IMR-90 (cell line): ENCODE measurements at regions not wholly inside any gene's neighbourhood (a gene's known extent, or its start where the extent isn't known, plus 50 kb on each side); places are given as distances from the start of the nearest gene placed in this dataset.

Source experiments
- ATAC-seq: fragments of 200-7000 bp; cut with Tn5 transposase; 2 replicates; pipeline ENCODE4 v1.9.1; 2020; ENCODE audit warnings: low read depth, mild to moderate bottlenecking, moderate library complexity
- BruUV-seq: library from RNA; stranded (reverse); fragments of 400-500 nt; replicated peaks from 2 replicates; lab custom pipeline; 2021; lab: Mats Ljungman, UMichigan
- CTCF ChIA-PET: fragments of 300-600 bp; formaldehyde crosslinking; extraction: SDS; loops from one replicate; lab custom pipeline; 2021; ENCODE audit warnings: antibody characterized with exemption; lab: Yijun Ruan, JAX
- POLR2A ChIA-PET: fragments of 300-600 bp; sonication (Branson Sonifier 250); formaldehyde crosslinking; loops from one replicate; lab custom pipeline; 2022; ENCODE audit warnings: antibody characterized with exemption; ENCODE audit not compliant: unreplicated experiment; lab: Charles Lee
- DNase-seq: peaks from one replicate; pipeline ENCODE4 v3.0.0; 2013
- H2AFZ ChIP-seq: replicated peaks from 2 replicates; pipeline ENCODE3; 2013; ENCODE audit warnings: low read length, mild to moderate bottlenecking; ENCODE audit not compliant: poor library complexity
- H2AK5ac ChIP-seq: 2 replicates; pipeline ENCODE4 v1.6.1; 2013; ENCODE audit warnings: low read depth, low read length, inconsistent platforms
- H2AK9ac ChIP-seq: replicated peaks from 2 replicates; pipeline ENCODE3; 2013; ENCODE audit warnings: mild to moderate bottlenecking, low read depth, low read length, moderate library complexity; ENCODE audit not compliant: poor library complexity
- H2BK120ac ChIP-seq: 2 replicates; pipeline ENCODE4 v1.6.1; 2013; ENCODE audit warnings: low read depth, low read length, inconsistent platforms
- H2BK15ac ChIP-seq: 3 replicates; pipeline ENCODE4 v1.6.1; 2013; ENCODE audit warnings: low read depth, low read length, inconsistent platforms
- H2BK20ac ChIP-seq: 2 replicates; pipeline ENCODE4 v1.6.1; 2013; ENCODE audit warnings: low read depth, mild to moderate bottlenecking, inconsistent platforms, low read length, moderate library complexity
- H2BK5ac ChIP-seq: 2 replicates; pipeline ENCODE4 v1.6.1; 2013; ENCODE audit warnings: mild to moderate bottlenecking, low read depth, low read length, inconsistent platforms; ENCODE audit not compliant: poor library complexity, severe bottlenecking
- H3K14ac ChIP-seq: replicated peaks from 2 replicates; pipeline ENCODE4 v1.6.1; 2013; ENCODE audit warnings: low read depth, low read length, inconsistent platforms
- H3K18ac ChIP-seq: 2 replicates; pipeline ENCODE4 v1.6.1; 2013; ENCODE audit warnings: low read depth, low read length, control low read depth
- H3K23ac ChIP-seq: 2 replicates; pipeline ENCODE4 v1.6.1; 2013; ENCODE audit warnings: low read depth, low read length, inconsistent platforms
- H3K27ac ChIP-seq: 2 replicates; pipeline ENCODE4 v1.5.1; 2013; ENCODE audit warnings: mild to moderate bottlenecking, control low read depth, low read length; ENCODE audit not compliant: insufficient read depth
- H3K27me3 ChIP-seq: 2 replicates; pipeline ENCODE4 v1.6.1; 2013; ENCODE audit warnings: low read length; ENCODE audit not compliant: control insufficient read depth, insufficient read depth
- H3K36me3 ChIP-seq: 2 replicates; pipeline ENCODE4 v1.6.1; 2013; ENCODE audit warnings: low read length, mixed read lengths; ENCODE audit not compliant: control insufficient read depth, insufficient read depth
- H3K4ac ChIP-seq: 2 replicates; pipeline ENCODE4 v1.6.1; 2013; ENCODE audit warnings: low read depth, low read length, inconsistent platforms
- H3K4me1 ChIP-seq: 2 replicates; pipeline ENCODE4 v1.6.1; 2013; ENCODE audit warnings: low read length, mixed read lengths; ENCODE audit not compliant: control insufficient read depth, insufficient read depth
- H3K4me2 ChIP-seq: 2 replicates; pipeline ENCODE4 v1.6.1; 2013; ENCODE audit warnings: low read depth, mild to moderate bottlenecking, control low read depth, low read length, moderate library complexity
- H3K4me3 ChIP-seq: 2 replicates; pipeline ENCODE4 v1.5.1; 2013; ENCODE audit warnings: low read depth, mild to moderate bottlenecking, control low read depth, low read length, moderate library complexity; ENCODE audit not compliant: insufficient read depth
- H3K56ac ChIP-seq: 2 replicates; pipeline ENCODE4 v1.6.1; 2013; ENCODE audit warnings: low read length, inconsistent platforms; ENCODE audit not compliant: insufficient read depth; ENCODE audit errors: extremely low read depth
- H3K79me1 ChIP-seq, 2 experiments: 2 replicates each; pipeline ENCODE4 v1.6.1; 2013; ENCODE audit warnings: low read length in 2 of 2, inconsistent platforms in 1 of 2, low read depth in 1 of 2
- H3K9ac ChIP-seq: 2 replicates; pipeline ENCODE4 v1.6.1; 2013; ENCODE audit warnings: low read depth, low read length, control low read depth
- H3K9me1 ChIP-seq: 2 replicates; pipeline ENCODE4 v1.6.1; 2013; ENCODE audit warnings: low read length, inconsistent platforms; ENCODE audit not compliant: insufficient read depth
- H3K9me3 ChIP-seq: 2 replicates; pipeline ENCODE4 v1.6.1; 2013; ENCODE audit warnings: low read length; ENCODE audit not compliant: control insufficient read depth, insufficient read depth
- H4K20me1 ChIP-seq: 2 replicates; pipeline ENCODE4 v1.6.1; 2013; ENCODE audit warnings: low read length, inconsistent platforms; ENCODE audit not compliant: insufficient read depth
- H4K5ac ChIP-seq: 2 replicates; pipeline ENCODE4 v1.6.1; 2013; ENCODE audit warnings: mild to moderate bottlenecking, low read depth, low read length, control low read depth
- H4K8ac ChIP-seq, 2 experiments: 2 replicates each; pipeline ENCODE4 v1.6.1; 2013; ENCODE audit warnings: low read depth in 2 of 2, low read length in 2 of 2, control low read depth in 1 of 2, inconsistent platforms in 1 of 2
- H4K91ac ChIP-seq: 2 replicates; pipeline ENCODE4 v1.6.1; 2013; ENCODE audit warnings: low read depth, low read length, inconsistent platforms; ENCODE audit not compliant: insufficient read depth
- BHLHE40 ChIP-seq: fragments of 150-350 bp; IDR thresholded peaks from 2 replicates; pipeline ENCODE4 v1.6.1; 2016; ENCODE audit warnings: mild to moderate bottlenecking, low read depth, low read length
- CEBPB ChIP-seq: IDR thresholded peaks from 2 replicates; pipeline ENCODE4 v1.6.1; 2012; ENCODE audit warnings: low read depth, low read length, improper control_type of control experiment
- CHD1 ChIP-seq: IDR thresholded peaks from 2 replicates; pipeline ENCODE4 v1.6.1; 2012; ENCODE audit warnings: low read depth, low read length, improper control_type of control experiment
- ELK1 ChIP-seq: fragments of 150-350 bp; IDR thresholded peaks from 2 replicates; pipeline ENCODE4 v1.6.1; 2016; ENCODE audit warnings: low read depth, mild to moderate bottlenecking, low read length, moderate library complexity, borderline replicate concordance
- FOS ChIP-seq: fragments of 150-350 bp; IDR thresholded peaks from 2 replicates; pipeline ENCODE4 v1.6.1; 2016; ENCODE audit warnings: low read depth, low read length
- MAFK ChIP-seq: IDR thresholded peaks from 2 replicates; pipeline ENCODE4 v1.6.1; 2012; ENCODE audit warnings: low read depth, low read length, improper control_type of control experiment
- MAZ ChIP-seq: IDR thresholded peaks from 2 replicates; pipeline ENCODE4 v1.6.1; 2012; ENCODE audit warnings: low read depth, mild to moderate bottlenecking, low read length, improper control_type of control experiment, moderate library complexity, borderline replicate concordance
- MXI1 ChIP-seq: IDR thresholded peaks from 2 replicates; pipeline ENCODE4 v1.6.1; 2012; ENCODE audit warnings: low read depth, mild to moderate bottlenecking, low read length, moderate library complexity, borderline replicate concordance
- NFE2L2 ChIP-seq: fragments of 150-350 bp; IDR thresholded peaks from 2 replicates; pipeline ENCODE4 v1.6.1; 2016; ENCODE audit warnings: low read depth, mild to moderate bottlenecking, low read length
- POLR2A ChIP-seq: IDR thresholded peaks from 2 replicates; pipeline ENCODE4 v1.6.1; 2012; ENCODE audit warnings: mild to moderate bottlenecking, low read depth, low read length
- RFX5 ChIP-seq: IDR thresholded peaks from 2 replicates; pipeline ENCODE4 v1.8.0; 2012; ENCODE audit warnings: low read depth, mild to moderate bottlenecking, low read length, moderate library complexity
- SMC3 ChIP-seq: fragments of 150-350 bp; IDR thresholded peaks from 2 replicates; pipeline ENCODE4 v1.6.1; 2016; ENCODE audit warnings: low read depth, mild to moderate bottlenecking, antibody characterized with exemption, low read length, moderate library complexity
- USF2 ChIP-seq: fragments of 150-350 bp; IDR thresholded peaks from 2 replicates; pipeline ENCODE4 v1.6.1; 2017; ENCODE audit warnings: mild to moderate bottlenecking, antibody characterized with exemption, low read length, low read depth
- dilution Hi-C: fragments of 300-500 bp; cut with HindIII; formaldehyde crosslinking; loops from one replicate; pipeline ENCODE4 v1.14.3; 2018; ENCODE audit warnings: low sequenced_read_pairs; ENCODE audit not compliant: unreplicated experiment
- in situ Hi-C: fragments of 300-500 bp; cut with MboI; formaldehyde crosslinking; loops from 3 replicates; pipeline ENCODE4 v1.14.3; 2019; ENCODE audit warnings: low sequenced_read_pairs, inconsistent platforms, mixed read lengths
- intact Hi-C: fragments of 100-400 bp; cut with micrococcal nuclease; formaldehyde crosslinking; loops from 2 replicates; pipeline ENCODE4 v1.10.0; 2022
- TF ChIP-seq, protein P1 (sequence below): conservative IDR thresholded peaks from 2 replicates; pipeline ENCODE4 v1.5.1; 2012; ENCODE audit warnings: mild to moderate bottlenecking, low read depth, low read length, improper control_type of control experiment

DNA sequence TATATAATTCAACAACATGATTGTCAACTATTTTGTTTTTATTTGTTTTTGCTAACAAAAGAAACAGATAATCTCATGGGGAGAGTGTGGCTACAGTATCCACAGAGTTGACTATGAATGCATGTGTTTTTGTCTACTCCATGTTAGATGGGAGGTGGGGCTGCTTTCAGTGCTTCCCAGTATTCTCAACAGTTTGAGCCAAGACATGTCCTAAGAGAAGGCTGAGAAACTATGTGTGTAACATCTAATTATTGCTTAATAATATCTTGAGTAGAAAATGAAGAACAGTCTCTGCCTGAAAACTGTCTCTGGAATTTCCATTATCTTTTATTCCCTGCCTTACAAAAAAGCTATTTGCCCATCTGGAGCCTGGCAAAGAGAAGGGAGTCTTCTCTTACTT lies 178.8 kb upstream of the MMADHC start:
- H3K9ac ChIP-seq: no peak overlapping the region
- DNase-seq (no peak), ATAC-seq (no peak)
- H3K79me1 ChIP-seq: no peaks in the 10 kb centered on the region
- ChIA-PET CTCF (interaction anchor here (0.9 kb wide), 1 partner anchor 17 kb away, joined by 3 read pairs; no protein-coding TSS in a partner anchor), POLR2A (no interaction called here)
- TF ChIP-seq CHD1: no peak
- no peak for TF ChIP-seq SMC3
- no peak for TF ChIP-seq CEBPB
- no peak for TF ChIP-seq USF2
- no peak for TF ChIP-seq MXI1
- TF ChIP-seq RFX5: no peak
- TF ChIP-seq, protein P1, sequence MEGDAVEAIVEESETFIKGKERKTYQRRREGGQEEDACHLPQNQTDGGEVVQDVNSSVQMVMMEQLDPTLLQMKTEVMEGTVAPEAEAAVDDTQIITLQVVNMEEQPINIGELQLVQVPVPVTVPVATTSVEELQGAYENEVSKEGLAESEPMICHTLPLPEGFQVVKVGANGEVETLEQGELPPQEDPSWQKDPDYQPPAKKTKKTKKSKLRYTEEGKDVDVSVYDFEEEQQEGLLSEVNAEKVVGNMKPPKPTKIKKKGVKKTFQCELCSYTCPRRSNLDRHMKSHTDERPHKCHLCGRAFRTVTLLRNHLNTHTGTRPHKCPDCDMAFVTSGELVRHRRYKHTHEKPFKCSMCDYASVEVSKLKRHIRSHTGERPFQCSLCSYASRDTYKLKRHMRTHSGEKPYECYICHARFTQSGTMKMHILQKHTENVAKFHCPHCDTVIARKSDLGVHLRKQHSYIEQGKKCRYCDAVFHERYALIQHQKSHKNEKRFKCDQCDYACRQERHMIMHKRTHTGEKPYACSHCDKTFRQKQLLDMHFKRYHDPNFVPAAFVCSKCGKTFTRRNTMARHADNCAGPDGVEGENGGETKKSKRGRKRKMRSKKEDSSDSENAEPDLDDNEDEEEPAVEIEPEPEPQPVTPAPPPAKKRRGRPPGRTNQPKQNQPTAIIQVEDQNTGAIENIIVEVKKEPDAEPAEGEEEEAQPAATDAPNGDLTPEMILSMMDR: no peak
- TF ChIP-seq MAZ: no peak
- no peak for TF ChIP-seq POLR2A
- no peak for TF ChIP-seq MAFK
- no peak for TF ChIP-seq BHLHE40
- no peak for TF ChIP-seq NFE2L2
- no peak for TF ChIP-seq FOS
- TF ChIP-seq ELK1: no peak
- no peak overlapping the region for H3K23ac ChIP-seq
- no peak overlapping the region for H3K4me3 ChIP-seq
- H2AFZ ChIP-seq: no peak overlapping the region
- H3K14ac ChIP-seq: no peak overlapping the region
- H3K9me1 ChIP-seq: no peaks in the 10 kb centered on the region
- intact Hi-C loops: no loop called here
- no peak overlapping the region for H2AK5ac ChIP-seq
- in situ Hi-C loops: no loop called here
- dilution Hi-C loops: no loop called here
- H2BK120ac ChIP-seq: no peak overlapping the region
- H2BK20ac ChIP-seq: no peak overlapping the region
- no TSS peak for BruUV-seq
- no peak overlapping the region for H3K18ac ChIP-seq
- H4K20me1 ChIP-seq: no peaks in the 10 kb centered on the region
- H2AK9ac ChIP-seq: no peak overlapping the region
- no peak overlapping the region for H3K56ac ChIP-seq
- no peak overlapping the region for H4K5ac ChIP-seq
- H3K4me1 ChIP-seq: peaks cover 7% of the 10 kb centered on the region
- H4K91ac ChIP-seq: no peak overlapping the region
- H3K4ac ChIP-seq: no peak overlapping the region
- H3K27me3 ChIP-seq: no peaks in the 10 kb centered on the region
- no peak overlapping the region for H2BK5ac ChIP-seq
- no peak overlapping the region for H2BK15ac ChIP-seq
- no peaks in the 10 kb centered on the region for H3K9me3 ChIP-seq
- H4K8ac ChIP-seq: no peak overlapping the region
- H3K27ac ChIP-seq: no peak overlapping the region
- H3K4me2 ChIP-seq: no peak overlapping the region
- H3K36me3 ChIP-seq: no peaks in the 10 kb centered on the region
